GM21360 (cell line): ENCODE measurements at regions not wholly inside any gene's neighbourhood (a gene's known extent, or its start where the extent isn't known, plus 50 kb on each side); places are given as distances from the start of the nearest gene placed in this dataset.
"Not testable (repeated sequence)": the region's sequence is repeated elsewhere in the genome, so short reads cannot be mapped to it uniquely, and the experiment has no call there.

Experiments
- ATAC-seq: cut with Tn5 transposase; IDR thresholded peaks from one replicate; pipeline ENCODE4 v1.9.1; 2021; ENCODE audit warnings: mild to moderate bottlenecking, moderate library complexity; ENCODE audit not compliant: unreplicated experiment

DNA sequence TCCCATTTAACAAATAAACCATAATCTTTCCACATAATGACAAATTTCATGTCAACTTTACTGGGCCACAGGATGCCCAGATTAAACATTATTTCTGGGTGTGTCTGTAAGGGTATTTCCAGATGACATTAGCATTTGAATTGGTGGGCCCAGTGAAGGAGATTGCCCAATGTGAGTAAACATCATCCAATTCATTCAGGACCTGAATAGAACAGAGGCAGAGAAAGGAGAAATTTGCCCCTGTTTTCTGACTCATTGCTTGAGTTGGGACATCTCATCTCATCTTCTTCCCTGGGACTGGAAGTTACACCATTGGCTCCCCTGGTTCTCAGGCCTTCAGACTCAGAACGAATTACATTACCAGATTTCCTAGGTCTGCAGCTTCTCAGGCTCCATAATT lies 142.9 kb downstream of the TPBG start:
- no peak for ATAC-seq

DNA sequence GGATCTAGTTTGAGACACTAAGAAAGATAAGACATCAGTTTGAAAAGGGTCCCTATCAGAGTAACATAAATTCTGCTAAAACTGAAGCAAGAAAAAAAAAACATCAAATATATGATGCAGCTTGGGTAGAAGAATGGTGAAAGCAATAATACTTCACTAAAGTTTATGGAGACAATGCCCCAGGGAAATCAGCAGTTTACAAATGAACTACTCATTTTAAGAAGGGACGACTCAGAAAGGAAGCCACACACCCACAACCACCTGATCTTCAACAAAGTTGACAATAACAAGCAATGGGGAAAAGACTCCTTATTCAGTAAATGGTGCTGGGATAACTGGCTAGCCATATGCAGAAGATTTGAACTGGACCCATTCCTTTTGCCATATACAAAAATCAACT lies 143.5 kb downstream of the TPBG start:
- no peak for ATAC-seq

DNA sequence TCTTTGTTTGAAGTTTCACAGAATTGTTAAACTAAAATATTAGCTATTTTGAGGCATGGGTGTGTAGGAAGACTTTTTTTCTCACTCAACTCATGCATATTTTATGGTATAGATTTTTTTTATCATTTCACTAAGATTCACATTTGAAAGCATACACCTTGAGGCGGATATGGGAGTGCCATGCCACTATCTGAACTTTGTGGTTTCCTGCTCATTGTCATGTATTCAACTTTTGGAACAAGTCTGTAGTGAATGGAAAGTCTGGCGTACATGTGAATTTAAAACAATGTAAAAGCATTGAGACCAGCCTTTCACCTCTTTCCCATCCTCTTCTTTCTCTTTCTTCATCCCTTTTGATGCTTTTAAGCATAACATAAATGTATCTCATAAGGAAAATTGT lies 147.9 kb downstream of the TPBG start:
- no peak for ATAC-seq

GRCh38 chr6:82517896-82518295 lies 154.3 kb downstream of the TPBG start:
- not testable (repeated sequence) for ATAC-seq

GRCh38 chr6:82521369-82521768 lies 157.8 kb downstream of the TPBG start:
- no peak for ATAC-seq

- ATAC-seq: no peak
Observed at GRCh38 chr6:82521861-82522260, 158.2 kb downstream of the TPBG start.

GRCh38 chr6:82524031-82524430 lies 160.4 kb downstream of the TPBG start:
- no peak for ATAC-seq

DNA sequence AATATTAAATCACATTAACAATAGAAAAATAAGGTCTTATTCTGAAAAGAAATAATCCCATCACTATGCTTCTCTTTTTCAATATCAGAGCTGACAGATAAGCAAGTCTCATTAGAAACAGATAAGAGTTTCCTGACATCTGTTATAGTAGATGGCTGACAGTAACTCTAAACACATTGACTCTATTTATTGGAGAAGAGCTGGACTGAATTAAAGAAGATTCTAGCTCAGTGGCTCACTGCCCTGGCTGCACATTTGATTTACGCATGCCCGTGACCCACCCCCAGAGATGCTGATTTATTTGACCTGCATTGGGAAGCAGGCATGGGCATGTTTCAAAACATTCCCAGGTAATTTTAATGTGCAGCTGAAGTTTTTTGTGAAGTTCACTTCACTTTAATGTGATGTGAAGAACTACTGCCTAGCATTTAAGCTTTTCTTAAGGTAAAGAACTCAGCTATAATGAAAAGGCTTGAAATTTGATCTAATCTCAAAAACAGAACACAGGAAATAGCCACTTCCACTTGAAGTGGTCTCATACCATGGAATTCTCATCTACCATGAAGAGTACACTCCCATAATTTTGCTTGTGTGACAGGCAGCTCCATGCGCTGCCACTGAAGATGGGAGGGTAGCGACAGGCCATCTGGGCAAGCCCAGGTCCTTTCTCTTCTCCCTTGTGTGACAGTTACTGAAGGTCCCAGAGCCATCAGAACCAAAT lies 162.3 kb downstream of the TPBG start:
- no peak for ATAC-seq

DNA sequence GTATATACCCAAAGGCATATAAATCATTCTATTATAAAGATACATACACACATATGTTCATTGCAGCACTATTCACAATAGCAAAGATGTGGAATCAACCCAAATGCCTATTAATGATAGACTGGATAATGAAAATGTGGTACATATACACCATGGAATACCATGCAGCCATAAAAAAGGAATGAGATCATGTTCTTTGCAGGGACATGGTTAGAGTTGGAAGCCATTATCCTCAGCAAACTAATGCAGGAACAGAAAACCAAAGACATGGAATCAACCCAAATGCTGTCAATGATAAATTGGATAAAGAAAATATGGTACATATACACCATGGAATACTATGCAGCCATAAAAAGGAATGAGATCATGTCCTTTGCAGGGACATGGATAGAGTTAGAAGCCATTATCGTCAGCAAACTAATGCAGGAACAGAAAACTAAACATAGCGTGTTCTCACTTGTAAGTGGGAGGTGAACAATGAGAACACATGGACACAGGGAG lies 166.4 kb downstream of the TPBG start:
- not testable (repeated sequence) for ATAC-seq

- ATAC-seq: no peak
Observed at GRCh38 chr6:82534876-82535275, 171.3 kb downstream of the TPBG start.

DNA sequence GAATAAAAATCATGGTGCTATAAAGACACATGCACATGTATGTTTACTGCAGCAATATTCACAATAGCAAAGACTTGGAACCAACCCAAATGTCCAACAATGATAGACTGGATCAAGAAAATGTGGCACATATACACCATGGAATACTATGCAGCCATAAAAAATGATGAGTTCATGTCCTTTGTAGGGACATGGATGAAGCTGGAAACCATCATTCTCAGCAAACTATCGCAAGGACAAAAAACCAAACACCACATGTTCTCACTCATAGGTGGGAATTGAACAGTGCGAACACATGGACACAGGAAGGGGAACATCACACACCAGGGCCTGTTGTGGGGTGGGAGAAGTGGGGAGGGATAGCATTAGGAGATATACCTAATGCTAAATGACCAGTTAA lies 185.9 kb downstream of the TPBG start:
- ATAC-seq: not testable (repeated sequence)

DNA sequence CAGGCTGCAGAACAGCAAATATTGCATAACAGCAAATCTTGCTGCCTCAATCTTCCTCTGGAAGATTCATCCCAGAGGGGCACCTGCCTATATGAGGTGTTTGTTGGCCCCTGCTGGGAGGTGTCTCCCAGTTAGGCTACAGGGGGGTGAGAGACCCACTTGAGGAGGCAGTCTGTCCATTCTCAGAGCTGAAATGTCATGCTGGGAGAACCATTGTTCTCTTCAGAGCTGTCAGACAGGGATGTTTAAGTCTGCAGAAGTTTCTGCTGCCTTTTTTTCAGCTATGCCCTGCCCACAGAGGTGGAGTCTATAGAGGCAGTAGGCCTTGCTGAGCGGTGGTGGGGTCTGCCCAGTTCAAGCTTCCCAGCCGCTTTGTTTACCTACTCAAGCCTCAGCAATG lies 187.7 kb downstream of the TPBG start:
- ATAC-seq: not testable (repeated sequence)

DNA sequence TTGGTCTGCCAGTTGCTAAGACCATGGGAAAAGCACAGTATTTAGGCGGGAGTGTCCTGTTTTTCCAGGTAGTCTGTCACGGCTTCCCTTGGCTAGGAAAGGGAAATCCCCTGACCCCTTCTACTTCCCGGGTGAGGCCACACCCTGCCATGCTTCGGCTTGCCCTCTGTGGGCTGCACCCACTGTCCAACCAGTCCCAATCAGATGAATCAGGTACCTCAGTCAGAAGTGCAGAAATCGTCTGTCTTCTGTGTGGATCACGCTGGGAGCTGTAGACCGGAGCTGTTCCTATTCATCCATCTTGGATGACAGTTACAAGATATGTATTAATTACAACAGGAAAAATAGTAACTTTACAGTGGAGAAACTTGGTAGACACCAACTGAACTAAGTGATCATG lies 188.2 kb downstream of the TPBG start:
- ATAC-seq: no peak

DNA sequence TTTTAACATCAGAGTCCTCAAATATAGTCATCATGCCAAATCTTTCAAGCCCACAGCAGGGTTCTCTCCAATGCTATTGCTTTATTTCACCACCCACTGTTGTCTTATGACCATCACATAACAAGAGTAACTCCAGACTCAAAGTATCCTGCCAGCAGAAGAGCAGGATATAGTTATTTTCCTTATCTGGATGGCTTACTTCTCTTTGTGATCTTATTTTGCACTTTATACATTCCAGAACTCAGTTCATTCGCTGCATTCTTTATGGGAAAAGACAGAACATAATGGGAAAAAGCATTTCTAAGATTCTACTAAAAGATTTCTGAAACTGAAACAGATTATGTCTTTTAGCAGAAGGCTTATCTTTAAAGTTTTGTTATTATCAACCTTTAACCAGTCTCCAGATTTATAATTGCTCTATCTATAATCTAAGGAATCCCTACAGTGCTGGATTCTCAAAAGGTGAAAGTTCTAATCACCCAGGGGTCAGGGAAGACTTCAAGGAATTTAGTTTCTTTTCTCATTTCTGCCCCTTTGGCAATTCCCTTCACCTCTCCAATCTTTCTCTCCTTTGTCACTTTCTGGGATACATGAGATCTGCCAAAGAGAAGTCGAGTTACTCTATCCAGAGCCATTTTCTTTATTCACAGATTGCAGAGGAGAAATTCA lies 190.4 kb downstream of the TPBG start:
- ATAC-seq: no peak

DNA sequence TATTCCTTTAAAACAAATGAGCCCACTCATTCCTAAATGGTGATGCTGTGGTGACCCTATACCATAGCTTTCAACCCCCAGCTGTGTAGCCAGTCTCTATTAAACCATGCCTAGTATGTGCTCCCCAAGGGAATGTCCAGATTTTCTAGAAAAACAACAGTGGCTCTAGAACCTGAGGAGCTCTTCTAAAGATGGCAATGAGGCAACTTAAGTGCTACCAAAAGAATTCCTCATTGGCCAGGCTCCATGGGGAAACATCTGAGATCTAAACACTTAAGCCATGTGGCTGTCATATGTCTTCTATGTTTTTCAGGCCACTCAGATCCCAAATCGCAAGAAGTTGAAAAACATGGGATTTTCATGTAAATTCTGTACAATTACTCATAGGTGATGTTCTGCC lies 191.0 kb downstream of the TPBG start:
- no peak for ATAC-seq

DNA sequence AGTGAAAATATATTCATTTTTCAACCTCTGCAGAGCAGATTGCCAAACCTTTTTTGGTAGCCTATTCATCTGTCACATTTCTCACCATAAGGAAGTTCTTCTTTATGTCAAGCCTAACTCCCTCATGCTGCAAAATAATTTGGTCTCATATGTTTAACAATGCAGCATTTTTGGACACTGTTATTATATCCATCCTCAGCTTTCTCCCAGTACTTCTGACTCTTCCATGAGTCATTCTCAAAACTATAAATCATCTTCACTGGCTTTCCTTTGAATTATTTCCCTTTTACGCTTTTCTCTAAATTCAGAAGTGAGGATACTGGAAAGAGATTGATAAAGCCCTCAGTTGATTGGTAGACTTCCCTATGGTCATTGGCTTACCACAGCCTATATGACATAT lies 192.2 kb downstream of the TPBG start:
- no peak for ATAC-seq

GRCh38 chr6:82558531-82558930 lies 194.9 kb downstream of the TPBG start:
- ATAC-seq: not testable (repeated sequence)

GRCh38 chr6:82567621-82568020 lies 204.0 kb downstream of the TPBG start:
- ATAC-seq: no peak

GRCh38 chr6:82568290-82568993 lies 204.8 kb downstream of the TPBG start:
- peak; percentile 92 for ATAC-seq

- no peak for ATAC-seq
Observed at GRCh38 chr6:82569022-82569421, 205.4 kb downstream of the TPBG start.

DNA sequence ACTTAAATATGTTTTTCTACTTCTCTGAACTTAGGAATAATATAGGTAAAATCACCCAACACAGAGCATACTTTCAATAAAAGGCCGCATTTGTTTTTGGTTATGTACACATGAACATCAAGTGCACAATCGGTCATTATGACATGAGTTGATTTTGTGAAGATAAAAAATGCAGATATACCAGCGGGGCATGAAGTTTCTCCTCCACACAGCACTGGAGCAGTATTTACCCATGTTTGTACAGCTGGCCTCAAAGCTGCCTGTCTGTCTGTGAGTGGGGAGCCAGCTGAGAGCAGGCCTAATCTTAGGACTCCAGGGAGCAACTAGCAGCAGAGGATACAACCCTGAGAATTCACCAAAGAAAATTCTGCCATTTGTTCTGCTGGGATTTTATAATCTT lies 206.5 kb downstream of the TPBG start:
- no peak for ATAC-seq

GRCh38 chr6:82571455-82571854 lies 207.8 kb downstream of the TPBG start:
- ATAC-seq: no peak
